GM08714 (cell line): ENCODE measurements at regions not wholly inside any gene's neighbourhood (a gene's known extent, or its start where the extent isn't known, plus 50 kb on each side); places are given as distances from the start of the nearest gene placed in this dataset.

Source experiments
- H3K4me3 ChIP-seq: fragments of 200-500 bp; sonication (Bioruptor generic); 2 replicates; pipeline ENCODE4 v1.5.1; 2014; ENCODE audit warnings: mild to moderate bottlenecking, low read length, inconsistent platforms
- ZNF274 ChIP-seq: IDR thresholded peaks from 2 replicates; pipeline ENCODE4 v1.6.1; 2012; ENCODE audit warnings: mild to moderate bottlenecking, low read depth, low read length

DNA sequence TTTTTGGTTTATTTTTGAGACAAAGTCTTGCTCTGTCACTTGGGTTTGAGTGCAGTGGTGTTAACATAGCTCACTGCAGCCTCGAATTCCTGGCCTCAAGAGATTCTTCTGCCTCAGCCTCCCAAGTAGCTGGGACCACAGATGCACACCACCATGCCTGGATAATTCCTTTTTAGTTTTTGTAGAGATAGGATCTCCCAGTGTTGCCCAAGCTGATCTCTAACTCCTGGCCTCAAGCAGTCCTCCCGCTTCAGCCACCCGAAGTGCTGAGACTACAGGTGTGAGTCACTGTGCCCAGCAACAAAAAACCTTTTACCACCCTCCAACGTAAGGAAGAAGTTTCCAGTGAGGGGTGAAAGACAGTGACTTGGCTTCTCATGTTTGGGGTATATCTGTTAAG is 81.1 kb upstream of the TSHZ3 start:
- no peak for TF ChIP-seq ZNF274
- no peak overlapping the region for H3K4me3 ChIP-seq

GRCh38 chr19:31432201-31432810 is 83.1 kb upstream of the TSHZ3 start:
- no peak for TF ChIP-seq ZNF274
- H3K4me3 ChIP-seq: no peak overlapping the region

DNA sequence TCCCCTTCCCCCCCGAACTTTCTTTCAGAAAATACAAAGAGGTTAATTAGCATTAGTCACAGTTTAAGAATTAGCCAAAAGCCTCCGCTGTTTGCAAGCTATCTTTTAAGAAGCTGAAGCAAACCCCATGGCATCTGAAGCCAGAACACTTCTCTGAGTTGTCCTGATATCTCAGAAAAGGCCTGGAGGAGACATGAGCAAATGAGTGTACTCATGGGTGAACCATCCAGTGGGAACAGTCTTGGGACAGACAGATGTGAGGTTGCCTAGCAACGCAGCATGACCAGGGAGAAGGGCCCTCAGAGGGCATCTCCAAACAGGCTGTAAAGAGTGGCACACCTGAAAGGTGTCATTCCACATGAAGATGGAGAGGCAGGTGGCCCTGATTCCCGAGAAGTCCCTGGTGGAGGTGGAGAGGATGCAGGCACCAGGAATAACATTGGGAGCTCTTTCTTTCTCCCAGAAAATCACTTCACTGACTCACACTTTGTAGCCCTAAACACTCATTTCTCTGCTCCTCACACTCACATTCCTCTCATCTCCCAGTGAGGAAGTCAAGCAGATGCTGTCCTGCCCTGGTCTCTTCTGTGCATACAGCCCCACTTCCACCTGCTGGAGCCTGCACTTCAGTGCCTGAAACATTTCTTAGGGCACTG is 87.0 kb upstream of the TSHZ3 start:
- no peak overlapping the region for H3K4me3 ChIP-seq
- TF ChIP-seq ZNF274: no peak

- TF ChIP-seq ZNF274: no peak
- no peak overlapping the region for H3K4me3 ChIP-seq
Measured at GRCh38 chr19:31438401-31439269, 89.4 kb upstream of the TSHZ3 start.

GRCh38 chr19:31439270-31439573 is 90.0 kb upstream of the TSHZ3 start:
- no peak for TF ChIP-seq ZNF274
- H3K4me3 ChIP-seq: no peak overlapping the region

- no peak for TF ChIP-seq ZNF274
- H3K4me3 ChIP-seq: no peak overlapping the region
Measured at GRCh38 chr19:31444931-31445330, 95.7 kb upstream of the TSHZ3 start.

- TF ChIP-seq ZNF274: no peak
- H3K4me3 ChIP-seq: no peak overlapping the region
Measured at GRCh38 chr19:31445406-31445805, 96.2 kb upstream of the TSHZ3 start.

DNA sequence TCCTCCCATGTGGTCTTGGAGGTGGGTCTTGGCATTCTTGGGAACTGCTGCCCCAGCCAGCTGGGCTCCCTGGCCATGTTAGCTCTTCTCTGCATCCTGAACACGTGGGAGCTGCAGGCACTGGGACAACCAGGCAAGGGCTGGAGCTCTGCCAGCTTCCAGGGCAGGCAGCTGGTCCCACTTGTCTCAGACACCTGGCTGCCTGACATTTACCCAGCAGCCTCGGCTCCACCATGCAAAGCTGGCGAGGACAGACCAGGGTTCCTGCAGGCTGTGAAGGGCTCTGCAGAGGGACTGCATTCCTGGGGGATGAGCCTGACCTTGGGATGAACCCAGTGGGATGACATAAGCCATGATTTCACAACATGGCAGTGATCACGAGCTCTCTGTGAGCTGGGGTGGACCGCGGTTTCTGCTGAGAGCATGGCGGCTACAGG is 99.0 kb upstream of the TSHZ3 start:
- no peak for TF ChIP-seq ZNF274
- no peak overlapping the region for H3K4me3 ChIP-seq

DNA sequence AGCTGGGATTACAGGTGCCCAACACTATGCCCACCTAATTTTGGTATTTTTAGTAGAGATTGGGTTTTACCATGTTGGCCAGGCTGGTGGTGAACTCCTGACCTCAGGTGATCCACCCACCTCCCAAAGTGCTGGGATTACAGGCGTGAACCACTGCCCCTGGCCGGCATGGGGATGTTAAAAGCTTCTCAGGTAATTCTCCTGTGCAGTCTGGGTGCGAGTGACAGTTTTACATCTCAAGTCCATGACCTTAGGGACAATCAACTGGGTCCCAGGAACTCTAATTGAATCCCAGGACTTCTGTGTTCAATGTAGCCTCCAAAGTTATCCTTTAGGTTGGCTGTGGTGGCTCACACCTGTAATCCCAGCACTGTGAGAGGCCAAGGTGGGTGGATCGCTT is 100.1 kb upstream of the TSHZ3 start:
- no peak for TF ChIP-seq ZNF274
- no peak overlapping the region for H3K4me3 ChIP-seq

DNA sequence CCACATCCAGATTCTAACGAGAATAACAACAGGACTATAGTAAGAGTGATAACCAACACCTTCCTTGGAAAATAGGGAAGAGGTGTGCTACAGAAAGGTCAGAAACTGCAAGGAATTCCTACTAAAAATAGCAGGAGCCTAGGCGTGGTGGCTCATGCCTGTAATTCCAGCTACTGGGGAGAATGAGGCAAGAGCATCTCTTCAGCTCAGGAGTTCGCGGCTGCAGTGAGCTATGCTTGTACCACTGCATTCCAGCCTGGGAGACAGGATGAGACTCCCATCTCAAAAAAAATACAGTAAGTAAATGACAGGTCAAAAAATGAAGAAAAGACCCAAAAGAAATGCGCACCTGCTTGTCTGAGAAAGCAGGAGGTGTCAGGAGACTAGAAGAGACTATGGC is 101.5 kb upstream of the TSHZ3 start:
- no peak overlapping the region for H3K4me3 ChIP-seq
- TF ChIP-seq ZNF274: no peak

DNA sequence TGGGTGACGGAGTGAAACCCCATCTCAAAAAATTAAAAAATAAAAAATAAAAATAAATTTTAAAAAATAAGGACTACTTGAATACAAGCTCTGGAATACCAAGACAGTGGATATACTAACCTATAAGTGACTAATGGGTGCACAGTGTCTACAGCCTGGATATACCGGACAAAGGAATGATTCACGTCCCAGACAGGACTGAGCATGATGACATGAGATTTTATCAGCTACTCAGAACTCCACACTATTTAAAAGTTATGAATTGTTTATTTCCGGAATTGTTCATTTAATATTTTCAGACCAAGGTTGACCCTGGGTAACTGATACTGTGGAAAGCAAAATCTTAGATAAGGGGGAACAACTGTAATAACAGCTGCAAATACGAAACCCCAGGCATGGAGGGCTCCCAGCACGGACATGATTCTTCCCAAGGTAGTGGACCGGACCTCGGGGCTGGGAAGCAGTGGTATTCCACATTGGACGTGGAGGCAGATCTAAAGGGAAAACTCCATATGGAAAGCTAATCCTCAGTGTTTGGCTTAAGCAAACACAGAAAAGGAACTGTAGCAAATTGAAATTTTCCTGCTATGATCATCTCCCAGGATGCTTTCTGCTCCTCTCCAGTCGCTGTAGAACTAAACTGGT is 102.6 kb upstream of the TSHZ3 start:
- TF ChIP-seq ZNF274: no peak

DNA sequence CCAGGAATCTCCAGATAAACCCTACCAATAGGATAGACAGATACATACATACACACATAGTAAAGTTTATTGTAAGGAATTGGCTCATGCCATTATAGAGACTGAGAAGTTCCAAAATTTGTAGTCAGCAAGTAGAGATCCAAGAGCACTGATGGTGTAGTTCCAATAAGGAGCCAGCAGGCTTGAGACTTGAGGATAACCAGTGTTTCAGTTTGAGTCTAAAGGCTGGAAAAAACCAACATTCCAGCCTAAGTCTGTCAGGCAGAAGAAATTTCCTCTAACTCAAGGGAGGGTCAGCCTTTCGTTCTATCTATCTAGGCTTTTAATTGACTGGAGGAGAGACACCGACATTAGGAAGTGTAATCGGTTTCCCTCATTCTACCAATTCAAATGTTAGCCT is 110.2 kb upstream of the TSHZ3 start:
- no peak for TF ChIP-seq ZNF274
- H3K4me3 ChIP-seq: no peak overlapping the region

More for the DNA sequence above, 102.6 kb upstream of the TSHZ3 start:
- H3K4me3 ChIP-seq: no peak overlapping the region

- no peak for TF ChIP-seq ZNF274
- H3K4me3 ChIP-seq: no peak overlapping the region
Measured at GRCh38 chr19:31461814-31462539, 112.7 kb upstream of the TSHZ3 start.
